Nephron progenitor cell (in vitro differentiated cells): ENCODE measurements at regions not wholly inside any gene's neighbourhood (a gene's known extent, or its start where the extent isn't known, plus 50 kb on each side); places are given as distances from the start of the nearest gene placed in this dataset.

ENCODE experiments used
- DNase-seq: peaks from one replicate; pipeline ENCODE4 v3.0.0; 2021
- H3K27ac Mint-ChIP-seq: 2 replicates; pipeline ENCODE4 v1.8.0; 2021; ENCODE audit warnings: mild to moderate bottlenecking, moderate library complexity, mixed read lengths
- H3K27me3 Mint-ChIP-seq: 2 replicates; pipeline ENCODE4 v1.8.0; 2021; ENCODE audit warnings: mild to moderate bottlenecking, low read depth, mixed read lengths; ENCODE audit not compliant: poor library complexity
- H3K36me3 Mint-ChIP-seq: 2 replicates; pipeline ENCODE4 v1.8.0; 2021; ENCODE audit warnings: low read depth, mixed read lengths
- H3K4me1 Mint-ChIP-seq: 2 replicates; pipeline ENCODE4 v1.8.0; 2021; ENCODE audit warnings: mixed read lengths
- H3K4me3 Mint-ChIP-seq: 2 replicates; pipeline ENCODE4 v1.8.0; 2021; ENCODE audit warnings: mild to moderate bottlenecking, moderate library complexity, mixed read lengths
- H3K9me3 Mint-ChIP-seq: 2 replicates; pipeline ENCODE4 v1.8.0; 2021; ENCODE audit warnings: mild to moderate bottlenecking, moderate library complexity, mixed read lengths
- TF ChIP-seq, protein P1 (sequence below): fragments of 200-600 bp; sonication (generic); IDR thresholded peaks from 2 replicates; pipeline ENCODE4 v1.5.0; 2021; ENCODE audit warnings: antibody characterized with exemption

DNA sequence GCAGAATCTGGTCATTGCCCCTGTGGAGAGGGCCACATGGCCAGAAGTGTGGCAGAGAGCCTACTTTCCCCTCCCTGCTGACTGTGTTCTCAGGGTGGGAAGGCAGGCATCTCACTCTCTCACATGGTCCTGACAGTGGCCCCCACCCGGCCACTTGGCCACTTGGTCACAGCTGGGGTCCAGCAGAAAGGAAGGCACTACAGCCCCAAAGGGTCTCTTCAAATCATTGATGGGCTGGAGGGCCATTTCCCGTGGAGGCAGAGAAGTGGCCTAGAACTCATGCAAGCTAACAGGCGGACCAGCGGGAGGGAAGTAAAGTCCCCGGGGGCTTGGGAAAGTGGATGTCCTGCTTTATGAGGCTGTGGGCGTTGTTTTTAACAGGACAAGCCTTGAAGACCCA, 125.3 kb downstream of the EMX2 start:
- DNase-seq = no peak
- peaks cover 12% of the 10 kb centered on the region for H3K27me3 Mint-ChIP-seq
- TF ChIP-seq, protein P1, sequence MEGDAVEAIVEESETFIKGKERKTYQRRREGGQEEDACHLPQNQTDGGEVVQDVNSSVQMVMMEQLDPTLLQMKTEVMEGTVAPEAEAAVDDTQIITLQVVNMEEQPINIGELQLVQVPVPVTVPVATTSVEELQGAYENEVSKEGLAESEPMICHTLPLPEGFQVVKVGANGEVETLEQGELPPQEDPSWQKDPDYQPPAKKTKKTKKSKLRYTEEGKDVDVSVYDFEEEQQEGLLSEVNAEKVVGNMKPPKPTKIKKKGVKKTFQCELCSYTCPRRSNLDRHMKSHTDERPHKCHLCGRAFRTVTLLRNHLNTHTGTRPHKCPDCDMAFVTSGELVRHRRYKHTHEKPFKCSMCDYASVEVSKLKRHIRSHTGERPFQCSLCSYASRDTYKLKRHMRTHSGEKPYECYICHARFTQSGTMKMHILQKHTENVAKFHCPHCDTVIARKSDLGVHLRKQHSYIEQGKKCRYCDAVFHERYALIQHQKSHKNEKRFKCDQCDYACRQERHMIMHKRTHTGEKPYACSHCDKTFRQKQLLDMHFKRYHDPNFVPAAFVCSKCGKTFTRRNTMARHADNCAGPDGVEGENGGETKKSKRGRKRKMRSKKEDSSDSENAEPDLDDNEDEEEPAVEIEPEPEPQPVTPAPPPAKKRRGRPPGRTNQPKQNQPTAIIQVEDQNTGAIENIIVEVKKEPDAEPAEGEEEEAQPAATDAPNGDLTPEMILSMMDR = no peak
- no peaks in the 10 kb centered on the region for H3K36me3 Mint-ChIP-seq
- peaks cover 40% of the 10 kb centered on the region for H3K4me1 Mint-ChIP-seq
- no peak overlapping the region for H3K4me3 Mint-ChIP-seq
- no peak overlapping the region for H3K27ac Mint-ChIP-seq
- no peaks in the 10 kb centered on the region for H3K9me3 Mint-ChIP-seq

DNA sequence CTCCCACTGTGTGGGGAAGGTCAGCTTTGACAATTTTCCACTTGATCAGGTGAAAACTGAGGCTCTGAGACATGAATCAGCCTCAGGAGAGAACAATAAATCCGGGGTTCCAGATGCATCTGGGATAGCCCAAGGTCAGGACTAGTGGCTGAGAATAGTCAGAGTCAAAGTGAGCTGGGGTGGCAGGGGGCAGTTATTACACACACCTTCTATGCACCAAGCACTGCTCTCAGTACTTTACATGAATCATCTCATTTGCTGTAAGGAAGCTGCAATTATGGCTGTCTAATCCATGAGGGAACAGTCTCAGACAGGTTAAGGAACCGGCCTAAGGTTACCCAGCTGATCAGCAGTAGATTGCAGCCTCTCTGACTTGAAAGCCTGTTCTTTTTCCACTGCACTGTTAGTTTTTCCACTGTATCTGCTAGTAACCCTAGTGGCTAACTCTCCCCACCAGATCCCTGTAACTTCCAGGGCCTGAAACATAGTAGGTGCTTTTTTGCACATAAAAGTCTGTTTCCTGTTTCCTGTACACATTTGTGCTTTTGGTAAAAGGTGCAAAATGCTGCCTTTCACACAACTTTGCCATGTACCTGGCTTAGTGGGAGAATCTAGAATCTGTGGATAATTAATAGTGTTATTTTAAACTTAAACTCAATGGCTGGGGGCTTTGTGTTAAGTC, 125.9 kb downstream of the EMX2 start:
- Mint-ChIP-seq H3K36me3 (no peaks in the 10 kb centered on the region), H3K4me1 (peaks cover 33% of the 10 kb centered on the region), H3K9me3 (no peaks in the 10 kb centered on the region), H3K27me3 (peaks cover 14% of the 10 kb centered on the region), H3K4me3 (no peak overlapping the region), H3K27ac (no peak overlapping the region)
- TF ChIP-seq, protein P1 = no peak
- DNase-seq = no peak

- TF ChIP-seq, protein P1 = no peak
- no peak overlapping the region for H3K27ac Mint-ChIP-seq
- H3K27me3 Mint-ChIP-seq = peaks cover 14% of the 10 kb centered on the region
- no peak for DNase-seq
- no peaks in the 10 kb centered on the region for H3K9me3 Mint-ChIP-seq
- H3K4me1 Mint-ChIP-seq = peaks cover 35% of the 10 kb centered on the region
- no peaks in the 10 kb centered on the region for H3K36me3 Mint-ChIP-seq
- H3K4me3 Mint-ChIP-seq = no peak overlapping the region
These were observed 126.6 kb downstream of the EMX2 start for GRCh38 chr10:117669122-117669521.

DNA sequence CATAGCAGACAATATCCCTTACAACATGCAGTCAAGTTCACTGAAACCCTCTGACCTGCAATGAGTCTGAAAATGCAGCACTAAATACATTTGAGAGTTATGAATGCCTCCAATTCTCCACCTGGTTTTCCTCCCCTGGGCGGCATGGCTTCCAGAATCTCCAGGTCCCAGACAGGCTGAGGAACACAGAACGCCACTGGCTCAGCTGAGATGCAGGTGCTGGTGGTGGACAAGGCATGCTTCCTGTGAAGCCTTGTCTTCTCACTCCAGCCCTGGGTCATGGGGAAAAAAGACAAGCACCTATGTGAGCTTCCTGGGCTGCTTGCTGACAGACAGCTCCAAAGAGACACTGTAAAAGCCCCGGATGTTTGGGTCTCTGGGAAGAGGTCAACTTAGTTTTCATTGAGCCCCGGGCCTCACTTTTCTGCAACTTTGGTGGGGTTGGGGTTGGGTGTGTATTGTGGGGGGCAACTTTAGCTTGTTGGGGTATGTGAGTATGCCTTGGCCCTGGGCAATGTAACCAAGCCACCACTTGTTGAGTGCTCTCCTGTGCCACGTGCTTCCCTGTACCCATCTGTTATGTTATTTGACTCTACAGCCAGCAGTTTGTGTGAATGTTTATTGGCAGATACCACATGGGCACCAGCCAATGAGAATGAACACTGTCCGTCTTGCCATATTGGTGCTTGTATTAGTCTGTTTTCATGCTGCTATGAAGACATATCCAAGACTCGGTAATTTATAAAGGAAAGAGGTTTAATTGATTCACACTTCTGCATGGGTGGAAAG, 127.8 kb downstream of the EMX2 start:
- Mint-ChIP-seq H3K27me3 (peaks cover 14% of the 10 kb centered on the region), H3K36me3 (no peaks in the 10 kb centered on the region), H3K9me3 (no peaks in the 10 kb centered on the region), H3K4me3 (no peak overlapping the region), H3K4me1 (peaks cover 37% of the 10 kb centered on the region), H3K27ac (no peak overlapping the region)
- DNase-seq = no peak
- TF ChIP-seq, protein P1 = no peak

DNA sequence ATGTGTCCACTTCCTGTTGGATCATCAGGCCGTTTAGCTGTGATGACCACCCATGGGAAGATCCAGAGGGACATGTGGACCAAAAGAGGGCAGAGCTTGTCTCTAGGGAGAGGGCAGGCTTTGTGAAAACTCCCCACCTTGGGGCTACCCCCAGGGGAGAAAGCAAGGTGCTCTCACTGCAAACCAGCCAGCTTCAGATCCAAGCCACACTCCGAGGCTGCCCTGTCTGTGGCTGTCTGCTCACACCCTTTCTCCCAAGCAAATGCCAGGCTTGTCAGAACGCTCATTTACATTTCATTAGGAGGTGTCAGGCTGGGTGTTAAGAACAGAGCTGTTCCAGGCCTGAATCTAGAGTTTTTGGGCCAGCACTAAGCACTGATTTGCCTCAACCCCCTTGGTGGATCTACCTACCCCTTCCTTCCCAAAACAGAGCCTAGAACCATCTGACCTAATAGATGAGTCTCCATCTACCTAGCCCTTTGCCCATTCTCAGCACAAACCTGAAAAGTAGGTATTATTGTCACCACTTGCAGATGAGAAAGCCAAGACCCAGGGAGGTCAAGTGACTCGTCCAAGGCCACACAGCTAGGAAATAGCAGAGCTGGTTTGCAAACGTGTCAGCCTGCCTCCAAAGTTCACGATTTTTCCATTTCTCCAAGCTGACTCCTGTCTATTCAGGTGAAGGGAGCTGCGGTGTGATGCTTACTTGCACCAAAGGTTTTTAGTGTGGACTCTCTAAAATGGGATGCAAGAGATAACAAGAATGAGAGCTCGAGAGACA, 130.9 kb downstream of the EMX2 start:
- no peak overlapping the region for H3K4me3 Mint-ChIP-seq
- H3K36me3 Mint-ChIP-seq = no peaks in the 10 kb centered on the region
- H3K27ac Mint-ChIP-seq = no peak overlapping the region
- peaks cover 11% of the 10 kb centered on the region for H3K27me3 Mint-ChIP-seq
- TF ChIP-seq, protein P1 = no peak
- peaks cover 56% of the 10 kb centered on the region for H3K4me1 Mint-ChIP-seq
- H3K9me3 Mint-ChIP-seq = no peaks in the 10 kb centered on the region
- DNase-seq = no peak
